Panc1 (cell line): ENCODE measurements at regions not wholly inside any gene's neighbourhood (a gene's known extent, or its start where the extent isn't known, plus 50 kb on each side); places are given as distances from the start of the nearest gene placed in this dataset.

Experiments used
- ATAC-seq: fragments of 200-7000 bp; cut with Tn5 transposase; 2 replicates; pipeline ENCODE4 v1.9.1; 2020; ENCODE audit warnings: mild to moderate bottlenecking, moderate library complexity
- BruUV-seq: library from RNA; stranded (reverse); fragments of 400-500 nt; replicated peaks from 2 replicates; lab custom pipeline; 2021; lab: Mats Ljungman, UMichigan
- CTCF ChIA-PET: fragments of 300-600 bp; sonication (Branson Sonifier 250); formaldehyde crosslinking; loops from one replicate; lab custom pipeline; 2022; ENCODE audit warnings: antibody characterized with exemption; lab: Charles Lee
- POLR2A ChIA-PET: fragments of 300-600 bp; sonication (Branson Sonifier 250); formaldehyde crosslinking; loops from one replicate; lab custom pipeline; 2022; ENCODE audit warnings: antibody characterized with exemption; lab: Charles Lee
- DNase-seq: peaks from one replicate; pipeline ENCODE4 v3.0.0-alpha.2; 2010; ENCODE audit warnings: low read depth, low spot score
- H3K27ac ChIP-seq: 2 replicates; pipeline ENCODE4 v1.5.1; 2011; ENCODE audit warnings: mild to moderate bottlenecking, low read length, inconsistent platforms
- H3K27me3 ChIP-seq: fragments of 200-500 bp; sonication (Bioruptor generic); 2 replicates; pipeline ENCODE4 v1.6.0; 2014; ENCODE audit warnings: low read length, inconsistent platforms; ENCODE audit not compliant: control insufficient read depth, insufficient read depth
- H3K36me3 ChIP-seq: fragments of 200-500 bp; sonication (Bioruptor generic); 2 replicates; pipeline ENCODE4 v1.5.1; 2014; ENCODE audit warnings: inconsistent platforms, mild to moderate bottlenecking, low read length, moderate library complexity; ENCODE audit not compliant: control insufficient read depth, insufficient read depth
- H3K4me1 ChIP-seq: 2 replicates; pipeline ENCODE4 v1.5.1; 2011; ENCODE audit warnings: inconsistent platforms, mild to moderate bottlenecking, low read length, moderate library complexity; ENCODE audit not compliant: control insufficient read depth, insufficient read depth
- H3K4me3 ChIP-seq, 2 experiments: 2 replicates each; pipeline ENCODE4 v1.5.1; 2011 to 2012; ENCODE audit warnings: low read depth in 2 of 2, low read length in 2 of 2, mild to moderate bottlenecking in 2 of 2, inconsistent platforms in 1 of 2, moderate library complexity in 1 of 2
- H3K9me3 ChIP-seq: fragments of 200-500 bp; sonication (Bioruptor generic); 2 replicates; pipeline ENCODE4 v1.5.1; 2014; ENCODE audit warnings: low read depth, mild to moderate bottlenecking, inconsistent platforms, low read length, moderate library complexity; ENCODE audit not compliant: control insufficient read depth, insufficient read depth
- CTCF ChIP-seq: fragments of 450-650 bp; IDR thresholded peaks from 2 replicates; pipeline ENCODE4 v1.5.1; 2017; ENCODE audit warnings: mild to moderate bottlenecking
- POLR2AphosphoS5 ChIP-seq: IDR thresholded peaks from 2 replicates; pipeline ENCODE4 v1.6.1; 2012; ENCODE audit warnings: mild to moderate bottlenecking, low read depth, low read length, moderate library complexity
- SIN3A ChIP-seq: IDR thresholded peaks from 2 replicates; pipeline ENCODE4 v1.6.1; 2012; ENCODE audit warnings: low read depth, mild to moderate bottlenecking, low read length, moderate library complexity, borderline replicate concordance; ENCODE audit not compliant: insufficient read depth
- TCF7L2 ChIP-seq: IDR thresholded peaks from 2 replicates; pipeline ENCODE4 v1.6.1; 2011; ENCODE audit warnings: mild to moderate bottlenecking, low read depth, low read length, inconsistent platforms
- in situ Hi-C: cut with HindIII; loops from 2 replicates; pipeline ENCODE4 v1.10.0; 2016; ENCODE audit warnings: low sequenced_read_pairs, low pct_unique_long_range_greater_than_20kb
- intact Hi-C: fragments of 100-400 bp; cut with micrococcal nuclease; formaldehyde crosslinking; loops from one replicate; pipeline ENCODE4 v1.10.0; 2022; ENCODE audit not compliant: unreplicated experiment
- TF ChIP-seq, protein P1 (sequence below), 2 experiments: IDR thresholded peaks; 2 replicates each; pipeline ENCODE4 v1.6.1; 2011 to 2012; ENCODE audit warnings: low read depth in 2 of 2, control low read depth in 1 of 2, low read length in 1 of 2, mild to moderate bottlenecking in 1 of 2, moderate library complexity in 1 of 2; ENCODE audit not compliant: insufficient read depth in 1 of 2

DNA sequence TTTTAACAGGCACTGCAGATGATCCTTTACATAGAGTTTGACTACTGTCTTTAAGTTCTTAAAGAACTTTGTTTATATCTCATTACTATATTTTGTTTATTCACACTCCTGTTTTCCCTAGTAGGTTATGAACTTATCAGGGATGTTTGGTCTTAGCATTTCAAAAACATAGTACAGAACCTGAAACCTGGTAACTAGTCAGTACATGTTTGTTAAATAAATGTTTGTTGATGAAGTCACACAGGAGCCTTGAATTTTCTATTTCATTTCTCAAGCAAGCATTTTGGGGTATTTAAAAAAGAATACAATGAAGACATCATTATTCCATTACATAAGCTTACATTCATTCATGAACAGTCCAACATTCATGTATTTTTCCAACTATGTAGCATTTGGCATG lies 280.3 kb upstream of the ZSWIM2 start:
- Histone ChIP-seq H3K27ac (no peak overlapping the region), H3K4me3 (no peak overlapping the region), H3K36me3 (no peaks in the 10 kb centered on the region), H3K9me3 (no peaks in the 10 kb centered on the region), H3K4me1 (no peaks in the 10 kb centered on the region), H3K27me3 (no peaks in the 10 kb centered on the region)
- DNase-seq = no peak
- no peak for TF ChIP-seq CTCF
- no TSS peak for BruUV-seq
- ATAC-seq = no peak
- in situ Hi-C loops = no loop called here
- intact Hi-C loops = no loop called here
- POLR2A ChIA-PET = interaction anchor here (0.6 kb wide), 1 partner anchor 257 kb away, joined by 3 read pairs; no protein-coding TSS in a partner anchor
- CTCF ChIA-PET = no interaction called here

DNA sequence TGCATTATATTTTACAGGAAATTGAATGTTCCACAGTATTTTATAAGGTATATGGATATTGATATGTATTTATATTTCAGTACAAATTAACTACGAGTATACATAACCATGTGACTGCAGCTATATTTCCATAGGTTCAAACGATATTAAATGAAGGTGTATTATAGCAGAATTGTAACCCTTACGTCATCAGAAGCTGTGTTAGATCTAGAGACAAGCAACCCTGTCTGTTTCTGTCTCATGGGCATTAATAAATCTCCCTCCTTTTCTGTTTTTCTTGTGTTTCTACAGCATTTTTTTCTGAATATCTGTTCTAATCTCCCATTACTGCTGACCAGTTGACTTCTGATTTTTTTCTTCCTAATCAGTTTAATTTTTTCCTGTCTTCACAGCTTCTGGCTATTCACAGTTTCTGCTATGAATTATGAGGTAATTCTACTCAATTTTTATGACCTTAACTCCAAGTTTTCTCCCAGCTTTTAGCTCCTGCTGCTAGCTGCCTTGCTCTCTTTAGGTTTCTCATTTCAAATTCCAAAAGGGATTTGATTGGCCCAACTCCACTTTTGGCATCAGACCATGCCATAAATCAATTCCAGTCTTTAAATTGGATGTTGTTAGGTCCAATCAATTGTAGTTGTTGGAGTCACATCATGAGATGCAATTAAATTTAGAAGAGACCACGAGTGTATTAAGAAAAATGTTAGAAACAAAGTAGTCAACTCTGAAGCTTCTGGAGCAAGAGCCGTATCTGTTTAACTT lies 277.5 kb upstream of the ZSWIM2 start:
- TF ChIP-seq TCF7L2 = no peak
- no peak for TF ChIP-seq POLR2AphosphoS5
- in situ Hi-C loops (no loop called here), intact Hi-C loops (no loop called here)
- POLR2A ChIA-PET = no interaction called here
- Histone ChIP-seq H3K4me3 (no peak overlapping the region), H3K9me3 (no peaks in the 10 kb centered on the region), H3K4me1 (no peaks in the 10 kb centered on the region), H3K36me3 (no peaks in the 10 kb centered on the region), H3K27me3 (no peaks in the 10 kb centered on the region), H3K27ac (no peak overlapping the region)
- CTCF ChIA-PET = no interaction called here
- DNase-seq (no peak), ATAC-seq (no peak)
- no TSS peak for BruUV-seq

- H3K27me3 ChIP-seq = no peaks in the 10 kb centered on the region
- intact Hi-C loops = no loop called here
- ATAC-seq (no peak), DNase-seq (no peak)
- no peaks in the 10 kb centered on the region for H3K9me3 ChIP-seq
- no TSS peak for BruUV-seq
- H3K4me3 ChIP-seq = no peak overlapping the region
- TF ChIP-seq SIN3A = no peak
- no peak for TF ChIP-seq CTCF
- TF ChIP-seq TCF7L2 = no peak
- TF ChIP-seq, protein P1, sequence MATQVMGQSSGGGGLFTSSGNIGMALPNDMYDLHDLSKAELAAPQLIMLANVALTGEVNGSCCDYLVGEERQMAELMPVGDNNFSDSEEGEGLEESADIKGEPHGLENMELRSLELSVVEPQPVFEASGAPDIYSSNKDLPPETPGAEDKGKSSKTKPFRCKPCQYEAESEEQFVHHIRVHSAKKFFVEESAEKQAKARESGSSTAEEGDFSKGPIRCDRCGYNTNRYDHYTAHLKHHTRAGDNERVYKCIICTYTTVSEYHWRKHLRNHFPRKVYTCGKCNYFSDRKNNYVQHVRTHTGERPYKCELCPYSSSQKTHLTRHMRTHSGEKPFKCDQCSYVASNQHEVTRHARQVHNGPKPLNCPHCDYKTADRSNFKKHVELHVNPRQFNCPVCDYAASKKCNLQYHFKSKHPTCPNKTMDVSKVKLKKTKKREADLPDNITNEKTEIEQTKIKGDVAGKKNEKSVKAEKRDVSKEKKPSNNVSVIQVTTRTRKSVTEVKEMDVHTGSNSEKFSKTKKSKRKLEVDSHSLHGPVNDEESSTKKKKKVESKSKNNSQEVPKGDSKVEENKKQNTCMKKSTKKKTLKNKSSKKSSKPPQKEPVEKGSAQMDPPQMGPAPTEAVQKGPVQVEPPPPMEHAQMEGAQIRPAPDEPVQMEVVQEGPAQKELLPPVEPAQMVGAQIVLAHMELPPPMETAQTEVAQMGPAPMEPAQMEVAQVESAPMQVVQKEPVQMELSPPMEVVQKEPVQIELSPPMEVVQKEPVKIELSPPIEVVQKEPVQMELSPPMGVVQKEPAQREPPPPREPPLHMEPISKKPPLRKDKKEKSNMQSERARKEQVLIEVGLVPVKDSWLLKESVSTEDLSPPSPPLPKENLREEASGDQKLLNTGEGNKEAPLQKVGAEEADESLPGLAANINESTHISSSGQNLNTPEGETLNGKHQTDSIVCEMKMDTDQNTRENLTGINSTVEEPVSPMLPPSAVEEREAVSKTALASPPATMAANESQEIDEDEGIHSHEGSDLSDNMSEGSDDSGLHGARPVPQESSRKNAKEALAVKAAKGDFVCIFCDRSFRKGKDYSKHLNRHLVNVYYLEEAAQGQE (IDR thresholded peaks at IDR 0.05; ENCODE audit: insufficient read depth in 1 of 2, low read depth in 2 of 2, low read length in 1 of 2) = no peak
- no peak for TF ChIP-seq POLR2AphosphoS5
- H3K27ac ChIP-seq = no peak overlapping the region
- H3K36me3 ChIP-seq = no peaks in the 10 kb centered on the region
- ChIA-PET CTCF (no interaction called here), POLR2A (no interaction called here)
- in situ Hi-C loops = no loop called here
- H3K4me1 ChIP-seq = no peaks in the 10 kb centered on the region
Measured at GRCh38 chr2:187125318-187125717, 276.3 kb upstream of the ZSWIM2 start.
